ENCODE measurements at regions not wholly inside any gene's neighbourhood (a gene's known extent, or its start where the extent isn't known, plus 50 kb on each side); places are given as distances from the start of the nearest gene placed in this dataset.

GRCh38 chr10:2236876-2237275 is 499.6 kb upstream of the ADARB2 start:
- TF ChIP-seq POLR2AphosphoS5 (IDR thresholded peaks at IDR 0.05) (no peak), CTCF (IDR thresholded peaks at IDR 0.05) (no peak)
